SK-N-SH treated with all-trans-retinoic acid at 6 μM for 48 hours (cell line): ENCODE measurements at regions not wholly inside any gene's neighbourhood (a gene's known extent, or its start where the extent isn't known, plus 50 kb on each side); places are given as distances from the start of the nearest gene placed in this dataset.

Experiments
- ATAC-seq: fragments of 200-7000 bp; cut with Tn5 transposase; 3 replicates; pipeline ENCODE4 v1.9.1; 2020; ENCODE audit warnings: mild to moderate bottlenecking, moderate library complexity
- BACH2 ChIP-seq: fragments of 250-450 bp; sonication (Bioruptor Pico); IDR thresholded peaks from 2 replicates; pipeline ENCODE4 v1.9.0; 2021; ENCODE audit warnings: mild to moderate bottlenecking, borderline replicate concordance
- CREB5 ChIP-seq: fragments of 250-450 bp; sonication (Bioruptor Pico); IDR thresholded peaks from 2 replicates; pipeline ENCODE4 v1.5.1; 2020; ENCODE audit warnings: low read depth, mild to moderate bottlenecking, moderate library complexity
- GLIS3 ChIP-seq: fragments of 250-450 bp; sonication (Bioruptor Pico); IDR thresholded peaks from 2 replicates; pipeline ENCODE4 v1.5.0; 2020; ENCODE audit warnings: mild to moderate bottlenecking, moderate library complexity
- ISL1 ChIP-seq: fragments of 250-450 bp; sonication (Bioruptor Pico); IDR thresholded peaks from 2 replicates; pipeline ENCODE4 v2.1.2; 2022; ENCODE audit warnings: mild to moderate bottlenecking, moderate library complexity
- OSR1 ChIP-seq: fragments of 250-450 bp; sonication (Bioruptor Pico); IDR thresholded peaks from 2 replicates; pipeline ENCODE4 v1.8.0; 2022; ENCODE audit warnings: moderate library complexity, mild to moderate bottlenecking, inconsistent platforms
- PATZ1 ChIP-seq: fragments of 250-450 bp; sonication (Bioruptor Pico); IDR thresholded peaks from 2 replicates; pipeline ENCODE4 v1.8.0; 2020; ENCODE audit warnings: mild to moderate bottlenecking, moderate library complexity, borderline replicate concordance
- PPARA ChIP-seq: fragments of 250-450 bp; sonication (Bioruptor Pico); IDR thresholded peaks from 2 replicates; pipeline ENCODE4 v1.5.0; 2020; ENCODE audit warnings: mild to moderate bottlenecking, borderline replicate concordance
- RARB ChIP-seq: fragments of 250-450 bp; sonication (Bioruptor Pico); IDR thresholded peaks from 2 replicates; pipeline ENCODE4 v1.8.0; 2021; ENCODE audit warnings: mild to moderate bottlenecking, moderate library complexity
- SNAI2 ChIP-seq: fragments of 250-450 bp; sonication (Bioruptor Pico); IDR thresholded peaks from 2 replicates; pipeline ENCODE4 v1.5.0; 2020; ENCODE audit warnings: mild to moderate bottlenecking, moderate library complexity
- TCF4 ChIP-seq: fragments of 250-450 bp; sonication (Bioruptor Pico); IDR thresholded peaks from 2 replicates; pipeline ENCODE4 v1.8.0; 2021; ENCODE audit warnings: mild to moderate bottlenecking, moderate library complexity, borderline replicate concordance
- TOX ChIP-seq: fragments of 250-450 bp; sonication (Bioruptor Pico); IDR thresholded peaks from 2 replicates; pipeline ENCODE4 v1.8.0; 2021; ENCODE audit warnings: mild to moderate bottlenecking, moderate library complexity, borderline replicate concordance
- ZC3H10 ChIP-seq: fragments of 250-450 bp; sonication (Bioruptor Pico); IDR thresholded peaks from 2 replicates; pipeline ENCODE4 v1.5.1; 2021; ENCODE audit warnings: mild to moderate bottlenecking, moderate library complexity
- ZFP30 ChIP-seq: fragments of 450-650 bp; formaldehyde crosslinking; IDR thresholded peaks from 2 replicates; pipeline ENCODE4 v1.5.0; 2022; ENCODE audit warnings: mild to moderate bottlenecking, moderate library complexity
- TF ChIP-seq, protein P1 (sequence below): fragments of 250-450 bp; sonication (Bioruptor Pico); IDR thresholded peaks from 2 replicates; pipeline ENCODE4 v1.5.1; 2021; ENCODE audit warnings: mild to moderate bottlenecking, moderate library complexity

DNA sequence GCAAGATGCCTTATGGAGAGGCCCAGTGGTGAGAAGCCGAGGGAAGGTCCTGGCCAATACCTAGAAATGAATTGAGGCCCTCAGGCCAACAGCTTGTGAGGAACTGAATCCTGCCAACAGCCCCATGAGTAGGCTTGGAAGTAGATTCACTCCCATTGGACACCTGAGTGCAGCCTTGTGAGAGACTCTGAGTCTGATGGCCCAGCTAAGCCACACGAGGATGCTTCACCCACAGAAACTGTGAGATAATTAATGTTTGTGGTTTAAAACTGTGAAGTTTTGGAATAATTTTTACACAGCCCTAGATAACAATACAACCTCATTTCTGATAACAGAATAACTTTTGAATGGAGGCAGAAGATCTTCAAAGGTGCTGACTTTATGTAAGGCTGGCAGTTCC is 65.9 kb upstream of the DAP start (continued):
- TF ChIP-seq CREB5 (CRISPR knock-in tag) (no peak), TCF4 (CRISPR knock-in tag) (no peak), ISL1 (no peak), OSR1 (CRISPR knock-in tag) (no peak), SNAI2 (no peak), ZC3H10 (no peak)

DNA sequence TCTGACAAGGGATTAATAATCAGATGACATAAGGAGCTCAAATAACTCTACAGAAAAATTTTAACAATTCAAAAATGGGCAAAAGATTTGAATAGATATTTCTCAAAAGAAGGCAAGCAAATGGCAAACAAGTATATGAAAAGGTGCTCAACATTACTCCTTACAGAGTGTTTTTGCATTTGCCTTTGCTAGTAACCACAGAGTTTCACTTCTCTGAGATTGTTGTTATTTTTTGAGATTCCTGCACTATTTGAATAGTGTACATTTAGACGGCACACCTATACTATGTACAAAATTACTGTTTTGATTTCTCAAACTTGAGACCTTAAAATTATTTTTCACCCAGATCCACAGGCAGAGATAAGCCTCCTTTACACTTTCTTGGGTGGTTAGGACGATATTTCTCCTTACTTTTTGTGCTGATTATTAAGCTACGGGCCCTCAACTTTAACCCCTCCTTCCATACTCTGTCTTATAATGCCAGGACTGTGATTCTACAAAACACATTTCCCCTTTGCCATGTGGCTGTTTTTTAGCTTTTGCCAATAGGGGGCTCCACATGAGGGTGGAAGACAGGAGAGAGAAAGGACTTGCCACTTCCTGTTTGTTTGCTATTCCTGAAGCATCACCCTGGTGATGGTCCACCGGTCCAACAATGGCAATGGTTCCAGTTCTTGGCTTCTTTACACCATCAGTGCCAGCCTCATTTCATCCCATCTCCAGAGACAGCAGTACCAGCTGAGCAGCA is 65.0 kb upstream of the DAP start:
- no peak for ATAC-seq
- TF ChIP-seq PPARA (CRISPR knock-in tag) (no peak), RARB (CRISPR knock-in tag) (no peak), PATZ1 (no peak), ZFP30 (CRISPR knock-in tag) (no peak), GLIS3 (no peak), TOX (CRISPR knock-in tag) (no peak), BACH2 (CRISPR knock-in tag) (no peak), TCF4 (CRISPR knock-in tag) (no peak)

- TF ChIP-seq GLIS3: no peak
- TF ChIP-seq, protein P1, sequence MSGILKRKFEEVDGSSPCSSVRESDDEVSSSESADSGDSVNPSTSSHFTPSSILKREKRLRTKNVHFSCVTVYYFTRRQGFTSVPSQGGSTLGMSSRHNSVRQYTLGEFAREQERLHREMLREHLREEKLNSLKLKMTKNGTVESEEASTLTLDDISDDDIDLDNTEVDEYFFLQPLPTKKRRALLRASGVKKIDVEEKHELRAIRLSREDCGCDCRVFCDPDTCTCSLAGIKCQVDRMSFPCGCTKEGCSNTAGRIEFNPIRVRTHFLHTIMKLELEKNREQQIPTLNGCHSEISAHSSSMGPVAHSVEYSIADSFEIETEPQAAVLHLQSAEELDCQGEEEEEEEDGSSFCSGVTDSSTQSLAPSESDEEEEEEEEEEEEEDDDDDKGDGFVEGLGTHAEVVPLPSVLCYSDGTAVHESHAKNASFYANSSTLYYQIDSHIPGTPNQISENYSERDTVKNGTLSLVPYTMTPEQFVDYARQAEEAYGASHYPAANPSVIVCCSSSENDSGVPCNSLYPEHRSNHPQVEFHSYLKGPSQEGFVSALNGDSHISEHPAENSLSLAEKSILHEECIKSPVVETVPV (CRISPR knock-in tag): no peak
- ATAC-seq: no peak
Observed at GRCh38 chr5:10812218-10812617, 51.2 kb upstream of the DAP start.
